NCI-H2171 treated with DMSO at 0.1 percent for 48 hours (cell line): ENCODE measurements at regions not wholly inside any gene's neighbourhood (a gene's known extent, or its start where the extent isn't known, plus 50 kb on each side); places are given as distances from the start of the nearest gene placed in this dataset.

Experiments
- DNase-seq: peaks from one replicate; lab custom pipeline; 2025; lab: John Stamatoyannopoulos, UW

DNA sequence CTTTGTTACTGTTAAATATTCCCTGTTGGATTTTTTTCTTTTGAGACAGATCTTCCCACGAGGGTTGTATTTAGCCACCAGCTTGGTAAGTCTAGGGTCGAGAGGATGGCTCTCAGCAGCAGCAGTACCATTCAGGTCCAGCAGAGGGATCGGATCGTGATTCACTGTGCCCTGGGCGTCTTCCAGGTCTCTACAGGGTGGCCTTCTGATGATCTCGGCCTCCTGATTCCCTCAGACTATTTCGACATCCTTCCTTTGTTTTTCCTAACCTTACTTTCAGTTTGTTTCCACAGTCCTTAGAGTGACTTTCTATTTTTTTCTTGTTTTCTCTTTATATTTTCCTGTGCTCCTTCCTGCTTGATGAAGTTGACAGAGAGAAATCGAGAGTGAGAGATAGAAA, 1436.9 kb downstream of the UQCRFS1 start:
- peak; percentile 9 for DNase-seq

DNA sequence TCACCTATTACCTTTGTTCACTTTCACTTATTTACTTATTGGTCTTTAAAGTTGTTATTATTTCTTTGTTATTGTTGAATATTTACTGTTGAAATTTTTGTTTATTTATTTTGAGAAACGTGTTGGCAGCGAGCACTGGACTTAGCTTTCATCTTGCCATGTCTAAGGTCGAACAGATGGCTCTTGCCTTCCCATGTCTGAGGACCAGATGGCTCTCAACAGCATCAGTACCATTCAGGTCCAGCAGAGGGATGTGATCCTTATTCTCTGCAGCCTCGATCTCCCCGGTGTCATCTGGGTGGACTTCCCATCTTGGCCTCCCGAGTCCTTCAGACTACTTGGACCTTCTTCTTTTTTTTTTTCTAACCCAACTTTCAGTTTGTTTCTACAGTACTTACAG, 1437.6 kb downstream of the UQCRFS1 start:
- peak; percentile 59 for DNase-seq

- DNase-seq = peak; percentile 24
Observed at GRCh38 chr19:27774827-27775226, 1438.1 kb downstream of the UQCRFS1 start.

GRCh38 chr19:27774337-27774736, 1438.6 kb downstream of the UQCRFS1 start:
- peak; percentile 3 for DNase-seq

- DNase-seq = no peak
Observed at GRCh38 chr19:27773318-27774094, 1439.4 kb downstream of the UQCRFS1 start.

GRCh38 chr19:27772059-27772458, 1440.9 kb downstream of the UQCRFS1 start:
- DNase-seq = no peak

- no peak for DNase-seq
Observed at GRCh38 chr19:27770095-27770494, 1442.9 kb downstream of the UQCRFS1 start.

GRCh38 chr19:27767234-27767633, 1445.7 kb downstream of the UQCRFS1 start:
- no peak for DNase-seq

- no peak for DNase-seq
Observed at GRCh38 chr19:27765912-27766725, 1446.8 kb downstream of the UQCRFS1 start.

- no peak for DNase-seq
Observed at GRCh38 chr19:27765397-27765796, 1447.6 kb downstream of the UQCRFS1 start.

- DNase-seq = no peak
Observed at GRCh38 chr19:27764186-27764804, 1448.7 kb downstream of the UQCRFS1 start.

GRCh38 chr19:27762933-27763332, 1450.0 kb downstream of the UQCRFS1 start:
- DNase-seq = no peak

DNA sequence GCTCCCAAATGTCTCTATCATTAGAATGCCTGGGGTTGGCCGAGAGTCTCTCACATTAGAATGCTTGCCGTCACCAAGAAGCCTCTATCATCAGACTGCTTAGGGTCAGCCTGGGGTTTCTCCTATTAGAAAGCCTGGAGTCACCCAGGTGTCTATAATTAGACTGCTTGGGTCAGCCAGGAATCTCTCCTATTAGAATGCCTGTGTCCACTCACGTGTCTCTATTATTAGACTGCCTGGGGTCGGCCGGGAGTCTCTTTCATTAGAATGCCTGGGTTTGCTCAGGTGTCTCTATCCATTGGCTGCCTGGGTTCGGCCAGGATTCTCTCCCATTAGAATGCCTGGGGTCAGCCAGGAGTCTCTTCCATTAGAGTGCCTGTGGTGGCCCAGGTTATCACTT, 1453.1 kb downstream of the UQCRFS1 start:
- DNase-seq = no peak

GRCh38 chr19:27758626-27759505, 1454.1 kb downstream of the UQCRFS1 start:
- no peak for DNase-seq

GRCh38 chr19:27754700-27755099, 1458.3 kb downstream of the UQCRFS1 start:
- DNase-seq = no peak

DNA sequence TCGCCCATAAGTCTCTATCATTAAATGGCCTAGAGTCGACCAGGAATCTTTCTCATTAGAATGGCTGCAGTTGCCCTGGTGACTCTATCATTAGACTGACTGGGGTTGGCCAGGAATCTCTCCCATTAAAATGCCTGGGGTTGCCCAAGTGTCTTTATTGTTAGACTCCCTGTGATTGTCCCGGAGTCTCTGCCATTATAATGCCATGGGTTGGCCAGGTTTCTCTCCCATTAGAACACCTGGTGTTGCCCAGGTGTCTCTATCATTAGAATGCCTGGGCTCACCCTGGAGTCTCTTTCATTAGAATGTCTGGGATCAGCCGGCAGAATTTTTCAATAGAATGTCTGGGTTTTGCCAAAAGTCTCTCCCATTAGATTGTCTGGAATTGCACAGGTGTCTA, 1459.3 kb downstream of the UQCRFS1 start:
- DNase-seq = no peak

DNA sequence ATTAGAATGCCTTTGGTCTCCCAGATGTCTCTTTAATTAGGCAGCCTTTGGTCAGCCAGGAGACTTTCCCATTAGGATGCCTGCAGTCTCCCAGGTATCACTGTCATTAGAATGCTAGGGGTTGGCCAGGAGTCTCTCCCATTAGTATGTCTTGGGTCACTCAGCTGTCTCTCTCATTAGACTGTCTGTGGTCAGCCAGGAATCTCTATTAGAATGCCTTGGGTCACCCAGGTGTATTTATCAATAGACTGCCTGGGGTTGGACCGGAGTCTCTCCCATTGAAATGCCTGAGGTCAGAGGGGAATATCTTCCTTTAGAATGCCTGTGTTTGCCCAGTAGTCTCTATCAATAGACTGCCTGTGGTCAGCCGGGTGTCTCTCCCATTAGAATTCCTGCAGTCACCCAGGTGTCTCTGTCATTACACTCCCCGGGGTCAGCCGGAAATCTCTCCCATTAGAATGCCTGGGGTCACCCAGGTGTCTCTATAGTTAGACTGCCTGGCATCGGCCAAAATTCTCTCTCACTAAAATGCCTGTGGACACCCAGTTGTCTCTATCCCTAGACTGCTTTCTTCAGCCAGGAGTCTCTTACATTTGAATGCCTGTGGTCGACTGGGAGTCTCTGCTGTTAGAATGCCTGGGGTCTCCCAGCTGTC, 1460.3 kb downstream of the UQCRFS1 start:
- DNase-seq = no peak

DNA sequence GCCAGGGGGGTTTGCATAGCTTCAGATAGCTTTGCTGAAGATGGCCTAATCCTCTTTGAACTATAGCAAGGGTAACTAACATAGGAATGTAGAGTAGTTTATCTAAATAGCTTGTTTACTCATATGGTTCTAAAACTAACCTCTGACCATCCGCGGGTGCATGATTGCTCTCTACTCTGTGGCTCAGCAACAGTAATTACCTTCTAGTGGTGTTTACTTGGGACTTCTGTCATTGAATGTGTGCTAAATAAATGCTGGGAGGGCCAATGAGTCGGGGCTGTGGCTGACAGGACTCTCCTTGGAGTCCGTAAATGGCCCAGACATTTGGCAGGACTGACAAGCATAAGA, 1461.9 kb downstream of the UQCRFS1 start:
- no peak for DNase-seq

GRCh38 chr19:27750391-27751043, 1462.4 kb downstream of the UQCRFS1 start:
- no peak for DNase-seq

GRCh38 chr19:27748551-27749152, 1464.3 kb downstream of the UQCRFS1 start:
- DNase-seq = no peak
